Large intestine (tissue), 3 donors: ENCODE measurements at regions not wholly inside any gene's neighbourhood (a gene's known extent, or its start where the extent isn't known, plus 50 kb on each side); places are given as distances from the start of the nearest gene placed in this dataset.
"Not testable (repeated sequence)": the region's sequence is repeated elsewhere in the genome, so short reads cannot be mapped to it uniquely, and the experiment has no call there.

Experiments
- DNase-seq, 2 donors: peaks; one replicate each; pipeline versions ENCODE4 v3.0.0 to v3.0.0-alpha.2; 2013
- H3K27ac ChIP-seq: one replicate; pipeline ENCODE4 v1.5.1; 2013; ENCODE audit warnings: low read length
- H3K27me3 ChIP-seq: 2 replicates; pipeline ENCODE4 v1.6.1; 2013; ENCODE audit warnings: low read length; ENCODE audit not compliant: control insufficient read depth, insufficient read depth
- H3K36me3 ChIP-seq: 2 replicates; pipeline ENCODE4 v1.6.1; 2013; ENCODE audit warnings: low read length; ENCODE audit not compliant: control insufficient read depth, insufficient read depth
- H3K4me1 ChIP-seq: one replicate; pipeline ENCODE4 v1.6.1; 2013; ENCODE audit warnings: low read length; ENCODE audit not compliant: control insufficient read depth, insufficient read depth
- H3K4me3 ChIP-seq: one replicate; pipeline ENCODE4 v1.5.1; 2013; ENCODE audit warnings: low read length
- H3K9me3 ChIP-seq: one replicate; pipeline ENCODE4 v1.6.1; 2013; ENCODE audit warnings: mild to moderate bottlenecking, low read depth, low read length, moderate library complexity; ENCODE audit not compliant: control insufficient read depth
- WGBS: methylation state at CpG from one replicate; pipeline ENCODE4 v1.1.5; 2013; ENCODE audit warnings: low lambda C conversion rate; ENCODE audit not compliant: insufficient coverage; 5-methylcytosine and 5-hydroxymethylcytosine counted together

DNA sequence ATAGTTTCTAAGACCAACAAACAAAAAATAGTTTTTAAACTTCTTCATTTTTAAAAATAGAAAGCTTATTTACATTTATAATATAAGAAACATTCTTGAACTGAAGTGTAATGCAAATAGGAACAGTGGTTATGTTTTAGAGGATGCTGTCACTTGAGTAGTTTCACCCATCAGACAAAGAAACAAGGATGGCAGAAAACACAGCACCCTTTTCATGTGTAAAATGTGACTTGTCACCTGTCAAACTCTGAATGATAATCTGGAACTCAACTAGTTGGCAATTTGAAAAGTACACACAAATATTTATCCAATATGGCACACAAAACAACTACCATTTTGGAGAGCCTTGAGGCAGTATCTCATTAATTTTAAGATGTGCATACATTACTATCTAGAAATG, 816.0 kb downstream of the TSN start:
- DNase-seq, H3K4me1 ChIP-seq, H3K4me3 ChIP-seq, H3K9me3 ChIP-seq, H3K27me3 ChIP-seq, H3K36me3 ChIP-seq, H3K27ac ChIP-seq: not testable (repeated sequence)

DNA sequence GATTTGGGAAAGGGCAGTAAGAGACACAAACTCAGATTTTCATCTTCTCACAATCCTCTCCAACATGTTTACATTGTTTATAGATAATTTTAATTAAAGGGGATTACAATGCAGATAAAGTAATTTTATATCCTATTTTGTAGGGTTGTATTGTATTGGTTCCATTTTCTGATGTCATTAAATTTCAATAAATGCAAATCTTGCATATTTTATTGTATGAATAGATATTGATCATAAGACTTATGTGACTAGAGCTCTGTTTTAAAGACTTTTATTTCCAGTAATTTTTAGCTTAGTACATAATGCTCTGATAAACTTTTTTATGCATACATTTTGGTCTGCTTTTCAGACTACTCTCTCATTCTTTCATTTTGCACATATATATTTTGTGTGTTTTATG, 819.6 kb downstream of the TSN start:
- no peak for DNase-seq
- H3K4me1 ChIP-seq, result no peaks in the 10 kb centered on the region
- no peaks in the 10 kb centered on the region for H3K27me3 ChIP-seq
- H3K4me3 ChIP-seq, result no peak overlapping the region
- peaks cover 3% of the 10 kb centered on the region for H3K9me3 ChIP-seq
- H3K36me3 ChIP-seq, result no peaks in the 10 kb centered on the region
- no peak overlapping the region for H3K27ac ChIP-seq

DNA sequence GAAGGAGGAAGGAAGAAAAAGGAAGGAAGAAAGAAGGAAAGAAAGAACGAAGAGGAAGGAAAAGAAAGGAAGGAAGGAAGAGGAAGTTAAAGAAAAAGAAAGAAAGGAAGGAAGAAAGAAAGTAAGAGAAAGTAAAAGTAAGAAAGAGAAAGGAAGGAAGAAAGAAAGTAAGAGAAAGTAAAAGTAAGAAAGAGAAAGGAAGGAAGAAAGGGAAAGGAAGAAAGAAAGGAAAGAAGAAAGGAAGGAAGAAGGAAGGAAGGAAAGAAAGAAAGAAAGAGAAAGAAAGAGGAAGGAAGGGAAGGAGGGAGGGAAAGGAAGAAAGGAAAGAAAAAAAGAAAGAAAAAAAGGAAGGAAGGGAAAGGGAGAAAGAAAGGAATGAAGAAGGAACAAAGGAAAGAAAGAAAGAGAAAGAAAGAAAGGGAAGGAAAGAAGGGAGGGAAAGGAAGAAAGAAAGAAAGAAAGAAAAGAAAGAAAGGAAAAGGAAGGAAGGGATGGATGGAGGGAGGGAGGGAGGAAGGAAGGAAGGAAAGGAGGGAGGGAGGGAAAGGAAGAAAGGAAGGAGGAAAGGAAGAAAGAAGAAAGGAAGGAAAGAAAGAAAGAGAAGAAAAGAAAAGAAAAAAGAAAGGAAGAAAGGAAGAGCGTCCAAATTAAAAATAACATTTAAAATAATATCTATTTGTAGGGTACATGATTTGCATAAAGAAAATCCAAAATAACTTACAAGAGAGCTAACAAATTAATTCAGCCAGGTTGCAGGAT, 827.9 kb downstream of the TSN start:
- Histone ChIP-seq H3K9me3 (peaks cover 4% of the 10 kb centered on the region), H3K27me3 (no peaks in the 10 kb centered on the region), H3K36me3 (no peaks in the 10 kb centered on the region), H3K4me1 (no peaks in the 10 kb centered on the region), H3K27ac (no peak overlapping the region), H3K4me3 (no peak overlapping the region)
- DNase-seq, result no peak
- 95% methylated on average over 2 of the region's 2 CpGs for WGBS

DNA sequence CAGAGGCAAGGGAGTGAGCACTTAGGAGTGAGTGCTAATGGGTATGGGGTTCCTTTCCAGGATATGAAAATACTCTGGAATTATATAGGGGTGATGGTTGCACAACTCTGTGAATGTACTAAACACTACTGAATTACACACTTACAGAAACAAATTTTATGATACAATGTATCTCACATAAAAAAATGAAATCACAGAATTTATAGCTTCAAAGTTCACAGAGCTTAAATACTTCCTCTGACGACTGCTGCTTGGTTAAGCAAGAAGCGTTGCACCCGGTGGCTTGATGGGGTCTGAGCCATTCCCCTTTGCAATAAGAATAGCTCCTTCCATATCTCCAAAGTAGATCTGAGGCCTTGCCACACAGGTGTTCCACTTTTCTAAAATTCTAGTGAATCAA, 835.1 kb downstream of the TSN start:
- no peak for DNase-seq
- H3K4me3 ChIP-seq, result no peak overlapping the region
- no peaks in the 10 kb centered on the region for H3K27me3 ChIP-seq
- H3K4me1 ChIP-seq, result no peaks in the 10 kb centered on the region
- H3K9me3 ChIP-seq, result no peaks in the 10 kb centered on the region
- WGBS, result 84% methylated on average over 3 of the region's 3 CpGs
- H3K36me3 ChIP-seq, result no peaks in the 10 kb centered on the region
- no peak overlapping the region for H3K27ac ChIP-seq

DNA sequence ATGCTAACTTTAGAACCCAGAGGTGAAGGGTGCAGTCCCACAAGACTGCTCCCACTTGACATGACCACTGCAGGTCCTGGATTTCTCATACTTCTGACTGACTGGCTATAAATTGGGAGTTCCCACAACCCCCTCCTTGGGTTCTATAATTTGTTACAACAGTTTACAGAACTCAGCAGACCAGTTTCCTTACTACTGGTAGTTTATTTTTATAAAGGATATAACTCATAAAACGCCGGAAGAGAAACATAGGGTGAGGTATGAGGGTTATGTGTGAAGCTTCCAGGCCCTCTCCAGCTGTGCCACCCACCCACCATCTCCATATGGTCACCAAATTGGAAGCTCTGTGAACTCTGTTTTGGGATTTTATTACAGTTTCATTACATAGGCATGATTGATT, 839.6 kb downstream of the TSN start:
- WGBS, result no CpG with 5 or more reads among the region's 2 CpGs
- no peak for DNase-seq
- Histone ChIP-seq H3K27ac (no peak overlapping the region), H3K27me3 (no peaks in the 10 kb centered on the region), H3K4me1 (no peaks in the 10 kb centered on the region), H3K9me3 (no peaks in the 10 kb centered on the region), H3K36me3 (no peaks in the 10 kb centered on the region), H3K4me3 (no peak overlapping the region)

DNA sequence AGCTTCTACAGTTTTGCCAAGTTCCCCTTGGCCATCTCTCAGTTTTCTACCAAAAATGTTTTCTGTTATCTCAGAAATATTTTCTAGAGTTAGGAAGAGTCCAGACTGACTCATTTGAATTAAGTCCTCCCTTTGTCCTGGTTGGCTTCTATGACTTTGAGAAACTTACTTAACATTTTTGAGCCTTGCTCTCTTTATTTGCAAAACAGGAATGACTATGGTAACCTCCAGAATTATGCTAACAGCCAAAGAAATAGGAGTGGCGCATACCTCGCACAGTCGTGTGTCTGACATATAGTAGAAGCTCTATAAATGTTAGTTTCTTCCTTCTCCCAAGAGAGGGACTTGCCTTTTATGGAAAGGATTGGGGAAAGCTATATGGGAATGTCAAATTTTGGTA, 841.1 kb downstream of the TSN start:
- Histone ChIP-seq H3K4me3 (no peak overlapping the region), H3K9me3 (no peaks in the 10 kb centered on the region), H3K27ac (no peak overlapping the region), H3K4me1 (no peaks in the 10 kb centered on the region), H3K27me3 (no peaks in the 10 kb centered on the region), H3K36me3 (no peaks in the 10 kb centered on the region)
- DNase-seq, result no peak
- no CpG with 5 or more reads among the region's 3 CpGs for WGBS

DNA sequence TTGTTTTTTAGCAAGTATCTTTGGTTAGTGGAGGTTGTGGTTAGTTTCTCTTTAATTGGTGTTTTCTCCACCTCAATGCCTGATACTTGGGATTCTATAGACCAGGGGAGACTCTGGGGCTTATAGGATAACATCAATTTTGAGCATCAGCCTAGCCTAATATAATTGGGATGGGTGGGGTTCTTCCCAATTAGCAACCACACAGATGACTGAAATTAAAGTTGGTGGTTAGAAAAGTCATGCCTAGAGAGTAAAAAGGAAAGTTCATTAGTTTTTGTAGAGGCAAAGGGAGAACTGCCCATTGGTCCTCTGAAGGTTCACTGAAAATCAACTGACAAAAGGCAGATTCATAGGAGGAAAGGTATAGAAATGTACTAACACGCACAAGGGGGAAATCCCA, 843.3 kb downstream of the TSN start:
- Histone ChIP-seq H3K36me3 (no peaks in the 10 kb centered on the region), H3K4me3 (no peak overlapping the region), H3K9me3 (no peaks in the 10 kb centered on the region), H3K27ac (no peak overlapping the region), H3K27me3 (no peaks in the 10 kb centered on the region), H3K4me1 (no peaks in the 10 kb centered on the region)
- 100% methylated on average over 1 of the region's 1 CpG for WGBS
- no peak for DNase-seq

DNA sequence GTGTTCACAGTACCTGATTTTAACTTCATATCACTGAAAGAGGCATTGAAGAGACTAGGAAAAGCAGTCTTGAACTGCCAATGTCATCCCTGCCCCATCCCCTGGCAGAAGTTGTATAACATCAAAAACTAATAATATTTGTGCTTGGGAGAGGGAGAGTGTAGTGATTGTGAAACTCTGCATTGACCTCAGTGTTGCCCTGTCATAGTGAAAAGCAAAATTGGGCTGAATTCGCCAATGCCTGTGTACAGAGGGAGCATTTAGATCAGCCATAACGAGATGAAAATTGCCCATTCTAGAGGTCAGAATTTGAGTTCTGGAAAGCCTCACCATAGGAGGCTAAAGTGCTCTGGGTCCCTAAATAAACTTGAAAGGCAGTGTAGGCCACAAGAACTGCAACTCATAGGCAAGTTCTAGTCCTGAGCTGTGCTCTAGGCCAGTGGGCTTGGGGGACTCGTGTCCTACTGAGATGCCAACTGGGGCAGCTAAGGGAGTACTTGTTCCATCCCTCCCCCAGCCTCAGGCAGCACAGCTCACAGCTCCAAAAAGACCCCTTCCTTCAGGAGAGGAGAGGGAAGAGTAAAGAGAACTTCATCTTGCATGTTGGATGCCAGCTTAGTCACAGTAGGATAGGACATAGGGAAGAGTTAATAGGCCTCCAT, 855.6 kb downstream of the TSN start:
- WGBS, result no CpG with 5 or more reads among the region's 3 CpGs
- DNase-seq, result no peak
- H3K4me3 ChIP-seq, result no peak overlapping the region
- H3K9me3 ChIP-seq, result no peaks in the 10 kb centered on the region
- H3K27me3 ChIP-seq, result no peaks in the 10 kb centered on the region
- H3K36me3 ChIP-seq, result no peaks in the 10 kb centered on the region
- no peaks in the 10 kb centered on the region for H3K4me1 ChIP-seq
- H3K27ac ChIP-seq, result no peak overlapping the region

DNA sequence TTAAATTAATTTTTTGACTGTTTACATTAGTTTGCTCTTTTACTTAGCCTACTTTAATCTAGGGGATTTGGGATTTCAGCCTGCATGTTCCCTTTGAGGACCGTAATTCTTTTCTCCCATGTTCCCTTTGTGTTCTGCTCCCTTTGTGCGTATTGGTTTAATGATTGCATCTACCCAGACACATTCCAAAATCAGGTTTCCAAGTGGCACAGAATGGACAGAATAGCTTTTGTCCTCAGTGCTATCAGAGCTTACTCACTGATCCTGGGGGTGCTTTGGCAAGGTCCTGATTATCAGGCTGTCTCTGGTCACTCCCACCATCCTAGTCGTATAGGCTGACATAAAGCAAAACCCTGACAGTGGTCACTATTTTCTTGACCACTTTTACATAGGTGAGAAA, 867.5 kb downstream of the TSN start:
- no peak overlapping the region for H3K27ac ChIP-seq
- H3K9me3 ChIP-seq, result peaks cover 3% of the 10 kb centered on the region
- no CpG with 5 or more reads among the region's 3 CpGs for WGBS
- H3K4me1 ChIP-seq, result no peaks in the 10 kb centered on the region
- H3K4me3 ChIP-seq, result no peak overlapping the region
- DNase-seq, result no peak
- no peaks in the 10 kb centered on the region for H3K36me3 ChIP-seq
- no peaks in the 10 kb centered on the region for H3K27me3 ChIP-seq

DNA sequence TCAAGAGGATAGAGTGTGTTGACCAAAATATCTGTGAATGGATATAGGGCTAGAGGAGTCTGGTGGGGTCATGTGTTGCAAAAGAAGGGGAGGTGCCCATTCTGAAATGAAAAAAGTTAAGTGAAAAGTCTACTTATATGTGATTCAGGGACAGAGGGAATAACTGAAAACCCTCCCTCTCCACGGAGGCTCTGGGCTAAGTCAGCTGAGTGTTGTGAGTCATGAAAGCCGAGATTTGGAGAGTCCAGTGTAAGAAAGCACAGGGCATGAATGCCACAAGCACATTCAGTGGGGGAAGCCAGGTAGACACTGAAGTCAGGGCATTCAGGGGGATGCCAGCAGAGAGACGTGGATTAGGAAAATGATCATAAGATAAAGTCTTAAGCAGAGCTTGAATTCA, 871.9 kb downstream of the TSN start:
- H3K27ac ChIP-seq, result no peak overlapping the region
- no peaks in the 10 kb centered on the region for H3K27me3 ChIP-seq
- H3K4me3 ChIP-seq, result no peak overlapping the region
- no peaks in the 10 kb centered on the region for H3K36me3 ChIP-seq
- no peaks in the 10 kb centered on the region for H3K9me3 ChIP-seq
- WGBS, result 100% methylated on average over 1 of the region's 3 CpGs
- no peaks in the 10 kb centered on the region for H3K4me1 ChIP-seq
- no peak for DNase-seq

DNA sequence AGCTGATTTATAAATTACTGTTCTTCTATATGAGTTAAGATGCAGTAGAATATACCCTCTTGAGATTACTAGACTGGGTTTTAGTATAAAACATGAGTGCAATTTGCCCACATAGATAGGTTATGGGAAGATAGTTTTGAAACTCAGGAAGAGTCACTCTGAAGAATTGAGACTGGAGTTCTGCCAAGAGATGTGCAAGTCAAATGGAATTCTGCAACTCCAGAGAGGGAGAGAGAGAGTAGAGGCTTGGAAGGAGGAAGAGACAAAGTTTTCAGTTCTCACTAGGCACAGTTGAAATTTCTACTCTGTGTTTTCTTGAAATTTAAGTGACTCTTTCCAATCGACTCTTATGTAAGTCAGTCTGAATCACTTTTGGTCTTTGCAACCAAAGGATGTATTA, 878.8 kb downstream of the TSN start:
- H3K36me3 ChIP-seq, result no peaks in the 10 kb centered on the region
- H3K4me3 ChIP-seq, result no peak overlapping the region
- H3K4me1 ChIP-seq, result no peaks in the 10 kb centered on the region
- WGBS, result 83% methylated on average over 1 of the region's 1 CpG
- no peaks in the 10 kb centered on the region for H3K9me3 ChIP-seq
- DNase-seq, result peak; percentile 11 to 27
- H3K27ac ChIP-seq, result no peak overlapping the region
- no peaks in the 10 kb centered on the region for H3K27me3 ChIP-seq
